ENCODE measurements at regions not wholly inside any gene's neighbourhood (a gene's known extent, or its start where the extent isn't known, plus 50 kb on each side); places are given as distances from the start of the nearest gene placed in this dataset.

DNA sequence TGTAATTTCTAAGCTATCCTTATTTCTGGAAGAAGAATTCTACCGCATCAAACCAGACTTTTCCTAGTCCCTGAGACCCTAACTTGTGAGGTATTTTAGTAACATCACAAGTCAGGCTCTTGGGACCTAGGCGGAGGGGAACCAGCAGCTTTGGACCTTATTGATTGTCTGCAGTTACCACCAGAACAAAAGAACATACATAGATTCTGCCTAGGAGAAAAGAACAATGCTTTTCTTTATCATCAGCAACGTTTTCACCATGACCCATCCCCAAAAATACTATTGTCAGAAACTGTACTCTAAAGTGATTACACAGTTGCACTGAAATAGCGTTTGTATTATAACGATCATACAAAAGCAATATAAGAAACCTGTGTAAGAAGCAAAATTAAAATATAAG is 860.4 kb downstream of the USP25 start:
- no peaks in the 10 kb centered on the region for H3K27me3 ChIP-seq (ENCODE audit: insufficient read depth, poor library complexity, severe bottlenecking)
- H3K9me3 ChIP-seq (ENCODE audit: severe bottlenecking), result no peaks in the 10 kb centered on the region
- DNase-seq (ENCODE audit: low spot score), result no peak
- TF ChIP-seq, protein P1, sequence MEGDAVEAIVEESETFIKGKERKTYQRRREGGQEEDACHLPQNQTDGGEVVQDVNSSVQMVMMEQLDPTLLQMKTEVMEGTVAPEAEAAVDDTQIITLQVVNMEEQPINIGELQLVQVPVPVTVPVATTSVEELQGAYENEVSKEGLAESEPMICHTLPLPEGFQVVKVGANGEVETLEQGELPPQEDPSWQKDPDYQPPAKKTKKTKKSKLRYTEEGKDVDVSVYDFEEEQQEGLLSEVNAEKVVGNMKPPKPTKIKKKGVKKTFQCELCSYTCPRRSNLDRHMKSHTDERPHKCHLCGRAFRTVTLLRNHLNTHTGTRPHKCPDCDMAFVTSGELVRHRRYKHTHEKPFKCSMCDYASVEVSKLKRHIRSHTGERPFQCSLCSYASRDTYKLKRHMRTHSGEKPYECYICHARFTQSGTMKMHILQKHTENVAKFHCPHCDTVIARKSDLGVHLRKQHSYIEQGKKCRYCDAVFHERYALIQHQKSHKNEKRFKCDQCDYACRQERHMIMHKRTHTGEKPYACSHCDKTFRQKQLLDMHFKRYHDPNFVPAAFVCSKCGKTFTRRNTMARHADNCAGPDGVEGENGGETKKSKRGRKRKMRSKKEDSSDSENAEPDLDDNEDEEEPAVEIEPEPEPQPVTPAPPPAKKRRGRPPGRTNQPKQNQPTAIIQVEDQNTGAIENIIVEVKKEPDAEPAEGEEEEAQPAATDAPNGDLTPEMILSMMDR (IDR thresholded peaks at IDR 0.05; ENCODE audit: poor library complexity, severe bottlenecking), result no peak
- no peaks in the 10 kb centered on the region for H3K36me3 ChIP-seq (ENCODE audit: low read depth)
- no peak overlapping the region for H3K27ac ChIP-seq (ENCODE audit: poor library complexity, severe bottlenecking)
- H3K4me3 ChIP-seq (ENCODE audit: severe bottlenecking), result no peak overlapping the region
- ATAC-seq (ENCODE audit: low read depth), result no peak
- H3K4me1 ChIP-seq (ENCODE audit: insufficient read depth, poor library complexity, severe bottlenecking), result peaks cover 22% of the 10 kb centered on the region

DNA sequence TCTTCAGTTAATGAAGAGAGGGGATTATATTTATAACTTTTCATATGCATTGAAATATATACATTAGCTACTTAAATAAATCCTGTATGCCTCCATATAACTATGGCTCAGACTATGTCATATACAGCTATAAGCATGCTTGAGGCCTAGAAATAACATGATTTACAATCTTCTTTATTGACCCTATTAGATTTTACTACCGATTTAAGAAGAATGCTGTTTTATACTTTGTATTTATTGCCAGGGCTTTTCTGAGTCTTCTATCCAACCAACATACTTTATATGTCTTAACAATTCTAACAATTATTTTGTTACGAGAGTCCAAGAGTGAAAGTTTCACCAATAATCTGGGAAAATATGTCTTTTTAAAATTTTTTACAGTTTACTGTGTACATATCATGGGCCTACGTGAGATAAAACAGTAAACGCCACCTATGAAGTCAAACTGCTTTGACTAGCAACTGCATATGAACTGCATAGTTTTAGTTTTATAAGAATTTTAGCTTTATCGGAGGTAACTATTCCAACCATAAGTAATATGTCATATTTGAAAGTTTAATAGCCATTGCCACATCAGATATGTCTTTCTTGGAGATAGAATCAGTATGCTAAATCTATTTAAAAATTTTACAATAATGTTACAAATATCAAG is 861.0 kb downstream of the USP25 start:
- TF ChIP-seq, protein P1 (IDR thresholded peaks at IDR 0.05; ENCODE audit: poor library complexity, severe bottlenecking), result no peak
- no peak overlapping the region for H3K4me3 ChIP-seq (ENCODE audit: severe bottlenecking)
- ATAC-seq (ENCODE audit: low read depth), result no peak
- H3K36me3 ChIP-seq (ENCODE audit: low read depth), result no peaks in the 10 kb centered on the region
- no peak for DNase-seq (ENCODE audit: low spot score)
- peaks cover 22% of the 10 kb centered on the region for H3K4me1 ChIP-seq (ENCODE audit: insufficient read depth, poor library complexity, severe bottlenecking)
- no peaks in the 10 kb centered on the region for H3K27me3 ChIP-seq (ENCODE audit: insufficient read depth, poor library complexity, severe bottlenecking)
- no peak overlapping the region for H3K27ac ChIP-seq (ENCODE audit: poor library complexity, severe bottlenecking)
- no peaks in the 10 kb centered on the region for H3K9me3 ChIP-seq (ENCODE audit: severe bottlenecking)

DNA sequence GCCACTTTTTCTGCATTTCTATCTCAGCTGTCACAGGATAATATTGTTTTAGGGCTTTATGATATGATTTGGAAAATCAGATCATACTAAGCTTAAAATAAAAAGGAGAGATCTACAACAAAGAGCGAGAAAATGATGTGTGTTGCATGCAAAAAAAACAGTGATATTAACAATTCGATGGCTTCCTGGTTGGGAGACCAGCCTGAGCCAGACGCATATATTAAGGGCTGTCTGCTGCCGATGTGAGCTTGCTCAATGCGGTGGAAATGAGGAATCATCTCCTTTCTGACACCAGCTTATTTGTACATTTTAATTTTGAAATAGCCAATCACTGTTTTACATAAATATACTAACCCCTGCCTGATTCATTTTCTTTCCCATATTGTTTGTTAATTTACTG is 862.6 kb downstream of the USP25 start:
- ATAC-seq (ENCODE audit: low read depth), result no peak
- no peak overlapping the region for H3K27ac ChIP-seq (ENCODE audit: poor library complexity, severe bottlenecking)
- TF ChIP-seq, protein P1 (IDR thresholded peaks at IDR 0.05; ENCODE audit: poor library complexity, severe bottlenecking), result no peak

DNA sequence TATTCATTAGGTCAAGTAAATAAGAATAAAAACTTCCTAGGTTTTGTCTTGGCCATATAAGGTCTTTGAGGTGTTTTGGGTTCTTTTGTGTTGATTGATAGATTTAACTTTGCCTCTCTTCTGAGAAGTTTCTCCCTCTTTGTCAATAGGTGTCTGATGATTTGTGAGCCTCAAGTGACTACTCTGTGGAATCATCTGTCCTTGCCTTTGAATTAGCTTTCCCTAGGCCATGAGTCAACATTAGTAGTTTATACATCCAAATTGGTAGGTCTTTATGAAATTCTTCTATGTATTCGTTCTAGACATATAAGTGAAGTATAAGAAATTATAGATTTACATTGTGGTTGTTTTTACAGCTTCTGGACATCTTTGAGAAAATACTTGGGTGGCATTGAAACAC is 864.4 kb downstream of the USP25 start:
- ATAC-seq (ENCODE audit: low read depth) (no peak), DNase-seq (ENCODE audit: low spot score) (no peak)
- H3K4me3 ChIP-seq (ENCODE audit: severe bottlenecking), result no peak overlapping the region
- no peaks in the 10 kb centered on the region for H3K36me3 ChIP-seq (ENCODE audit: low read depth)
- H3K9me3 ChIP-seq (ENCODE audit: severe bottlenecking), result no peaks in the 10 kb centered on the region
- no peak overlapping the region for H3K27ac ChIP-seq (ENCODE audit: poor library complexity, severe bottlenecking)
- no peaks in the 10 kb centered on the region for H3K4me1 ChIP-seq (ENCODE audit: insufficient read depth, poor library complexity, severe bottlenecking)
- TF ChIP-seq, protein P1 (IDR thresholded peaks at IDR 0.05; ENCODE audit: poor library complexity, severe bottlenecking), result no peak
- no peaks in the 10 kb centered on the region for H3K27me3 ChIP-seq (ENCODE audit: insufficient read depth, poor library complexity, severe bottlenecking)

More for the DNA sequence above, 862.6 kb downstream of the USP25 start:
- H3K9me3 ChIP-seq (ENCODE audit: severe bottlenecking), result no peaks in the 10 kb centered on the region
- no peaks in the 10 kb centered on the region for H3K27me3 ChIP-seq (ENCODE audit: insufficient read depth, poor library complexity, severe bottlenecking)
- no peaks in the 10 kb centered on the region for H3K36me3 ChIP-seq (ENCODE audit: low read depth)
- H3K4me3 ChIP-seq (ENCODE audit: severe bottlenecking), result no peak overlapping the region
- H3K4me1 ChIP-seq (ENCODE audit: insufficient read depth, poor library complexity, severe bottlenecking), result peaks cover 13% of the 10 kb centered on the region
- DNase-seq (ENCODE audit: low spot score), result no peak

DNA sequence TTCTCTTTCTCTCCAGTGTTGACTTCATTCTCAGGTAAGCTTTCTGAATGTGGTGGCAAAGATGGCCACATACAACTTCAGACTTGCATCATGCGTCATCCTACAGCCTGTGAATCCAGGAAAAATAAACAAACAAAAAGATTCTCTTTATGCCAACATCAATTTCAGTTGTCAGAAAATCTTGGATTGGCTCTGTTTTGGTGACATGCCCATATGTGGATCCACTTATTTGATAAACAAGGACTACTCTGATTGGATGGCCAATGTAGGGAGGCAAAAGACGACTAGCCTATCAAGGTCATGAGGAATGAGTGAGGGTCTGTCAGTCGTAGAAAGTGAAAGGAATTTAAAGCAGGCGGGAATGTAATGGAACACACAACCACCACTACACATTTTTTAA is 866.6 kb downstream of the USP25 start:
- no peak for ATAC-seq (ENCODE audit: low read depth)

More for the DNA sequence above, 866.6 kb downstream of the USP25 start:
- no peaks in the 10 kb centered on the region for H3K4me1 ChIP-seq (ENCODE audit: insufficient read depth, poor library complexity, severe bottlenecking)
- TF ChIP-seq, protein P1 (IDR thresholded peaks at IDR 0.05; ENCODE audit: poor library complexity, severe bottlenecking), result no peak
- H3K27ac ChIP-seq (ENCODE audit: poor library complexity, severe bottlenecking), result no peak overlapping the region
- no peak for DNase-seq (ENCODE audit: low spot score)
- H3K4me3 ChIP-seq (ENCODE audit: severe bottlenecking), result no peak overlapping the region
- no peaks in the 10 kb centered on the region for H3K27me3 ChIP-seq (ENCODE audit: insufficient read depth, poor library complexity, severe bottlenecking)
- no peaks in the 10 kb centered on the region for H3K36me3 ChIP-seq (ENCODE audit: low read depth)
- no peaks in the 10 kb centered on the region for H3K9me3 ChIP-seq (ENCODE audit: severe bottlenecking)

Measured in RWPE2 (cell line).